ENCODE measurements at regions not wholly inside any gene's neighbourhood (a gene's known extent, or its start where the extent isn't known, plus 50 kb on each side); places are given as distances from the start of the nearest gene placed in this dataset.

GRCh38 chr21:43321611-43322010, 105.3 kb downstream of the SIK1 start:
- Histone ChIP-seq H3K9me3 (ENCODE audit: insufficient read depth, low read depth, low read length) (no peaks in the 10 kb centered on the region), H3K4me2 (ENCODE audit: low read depth, low read length, poor library complexity, severe bottlenecking) (no peak overlapping the region), H3K27me3 (ENCODE audit: insufficient read depth, low read length, poor library complexity, severe bottlenecking) (no peaks in the 10 kb centered on the region), H3F3A (ENCODE audit: low read depth) (no peaks in the 10 kb centered on the region), H3K79me2 (ENCODE audit: insufficient read depth, low read length) (no peaks in the 10 kb centered on the region), H3K4me3 (ENCODE audit: low read length, poor library complexity, severe bottlenecking) (no peak overlapping the region), H3K4me1 (ENCODE audit: insufficient read depth, low read length, poor library complexity, severe bottlenecking) (no peaks in the 10 kb centered on the region), H3K9me2 (replicated peaks; ENCODE audit: low read depth, low read length) (no peaks in the 10 kb centered on the region), H2AFZ (ENCODE audit: low read length) (no peak overlapping the region), H4K20me1 (ENCODE audit: insufficient read depth, low read length, poor library complexity, severe bottlenecking) (no peaks in the 10 kb centered on the region), H3K9ac (ENCODE audit: low read depth, low read length, poor library complexity, severe bottlenecking) (no peak overlapping the region), H3K36me3 (ENCODE audit: insufficient read depth, low read length) (no peaks in the 10 kb centered on the region)
- TF ChIP-seq EZH2phosphoT487 (IDR thresholded peaks at IDR 0.05; ENCODE audit: borderline replicate concordance) = no peak
- TF ChIP-seq, protein P1, sequence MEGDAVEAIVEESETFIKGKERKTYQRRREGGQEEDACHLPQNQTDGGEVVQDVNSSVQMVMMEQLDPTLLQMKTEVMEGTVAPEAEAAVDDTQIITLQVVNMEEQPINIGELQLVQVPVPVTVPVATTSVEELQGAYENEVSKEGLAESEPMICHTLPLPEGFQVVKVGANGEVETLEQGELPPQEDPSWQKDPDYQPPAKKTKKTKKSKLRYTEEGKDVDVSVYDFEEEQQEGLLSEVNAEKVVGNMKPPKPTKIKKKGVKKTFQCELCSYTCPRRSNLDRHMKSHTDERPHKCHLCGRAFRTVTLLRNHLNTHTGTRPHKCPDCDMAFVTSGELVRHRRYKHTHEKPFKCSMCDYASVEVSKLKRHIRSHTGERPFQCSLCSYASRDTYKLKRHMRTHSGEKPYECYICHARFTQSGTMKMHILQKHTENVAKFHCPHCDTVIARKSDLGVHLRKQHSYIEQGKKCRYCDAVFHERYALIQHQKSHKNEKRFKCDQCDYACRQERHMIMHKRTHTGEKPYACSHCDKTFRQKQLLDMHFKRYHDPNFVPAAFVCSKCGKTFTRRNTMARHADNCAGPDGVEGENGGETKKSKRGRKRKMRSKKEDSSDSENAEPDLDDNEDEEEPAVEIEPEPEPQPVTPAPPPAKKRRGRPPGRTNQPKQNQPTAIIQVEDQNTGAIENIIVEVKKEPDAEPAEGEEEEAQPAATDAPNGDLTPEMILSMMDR (conservative IDR thresholded peaks at IDR 0.05; ENCODE audit: low read length) = no peak

GRCh38 chr21:43321111-43321510, 105.8 kb downstream of the SIK1 start:
- no peak overlapping the region for H3K4me2 ChIP-seq (ENCODE audit: low read depth, low read length, poor library complexity, severe bottlenecking)
- H3K36me3 ChIP-seq (ENCODE audit: insufficient read depth, low read length) = no peaks in the 10 kb centered on the region

GRCh38 chr21:43320526-43320925, 106.4 kb downstream of the SIK1 start:
- Histone ChIP-seq H3K9ac (ENCODE audit: low read depth, low read length, poor library complexity, severe bottlenecking) (no peak overlapping the region), H4K20me1 (ENCODE audit: insufficient read depth, low read length, poor library complexity, severe bottlenecking) (no peaks in the 10 kb centered on the region), H2AFZ (ENCODE audit: low read length) (no peak overlapping the region), H3K27me3 (ENCODE audit: insufficient read depth, low read length, poor library complexity, severe bottlenecking) (no peaks in the 10 kb centered on the region), H3K4me2 (ENCODE audit: low read depth, low read length, poor library complexity, severe bottlenecking) (no peak overlapping the region), H3K9me2 (replicated peaks; ENCODE audit: low read depth, low read length) (no peaks in the 10 kb centered on the region), H3F3A (ENCODE audit: low read depth) (no peaks in the 10 kb centered on the region), H3K79me2 (ENCODE audit: insufficient read depth, low read length) (no peaks in the 10 kb centered on the region), H3K36me3 (ENCODE audit: insufficient read depth, low read length) (no peaks in the 10 kb centered on the region), H3K4me3 (ENCODE audit: low read length, poor library complexity, severe bottlenecking) (no peak overlapping the region), H3K9me3 (ENCODE audit: insufficient read depth, low read depth, low read length) (no peaks in the 10 kb centered on the region), H3K4me1 (ENCODE audit: insufficient read depth, low read length, poor library complexity, severe bottlenecking) (no peaks in the 10 kb centered on the region)
- no peak for TF ChIP-seq EZH2phosphoT487 (IDR thresholded peaks at IDR 0.05; ENCODE audit: borderline replicate concordance)
- TF ChIP-seq, protein P1 (conservative IDR thresholded peaks at IDR 0.05; ENCODE audit: low read length) = no peak

More at GRCh38 chr21:43321111-43321510, 105.8 kb downstream of the SIK1 start:
- no peak for TF ChIP-seq EZH2phosphoT487 (IDR thresholded peaks at IDR 0.05; ENCODE audit: borderline replicate concordance)
- TF ChIP-seq, protein P1 (conservative IDR thresholded peaks at IDR 0.05; ENCODE audit: low read length) = no peak
- Histone ChIP-seq H4K20me1 (ENCODE audit: insufficient read depth, low read length, poor library complexity, severe bottlenecking) (no peaks in the 10 kb centered on the region), H2AFZ (ENCODE audit: low read length) (no peak overlapping the region), H3F3A (ENCODE audit: low read depth) (no peaks in the 10 kb centered on the region), H3K4me1 (ENCODE audit: insufficient read depth, low read length, poor library complexity, severe bottlenecking) (no peaks in the 10 kb centered on the region), H3K79me2 (ENCODE audit: insufficient read depth, low read length) (no peaks in the 10 kb centered on the region), H3K9ac (ENCODE audit: low read depth, low read length, poor library complexity, severe bottlenecking) (no peak overlapping the region), H3K27me3 (ENCODE audit: insufficient read depth, low read length, poor library complexity, severe bottlenecking) (no peaks in the 10 kb centered on the region), H3K9me3 (ENCODE audit: insufficient read depth, low read depth, low read length) (no peaks in the 10 kb centered on the region), H3K4me3 (ENCODE audit: low read length, poor library complexity, severe bottlenecking) (no peak overlapping the region), H3K9me2 (replicated peaks; ENCODE audit: low read depth, low read length) (no peaks in the 10 kb centered on the region)

Measured in Loucy (cell line).